GM23338 (cell line): ENCODE measurements at regions not wholly inside any gene's neighbourhood (a gene's known extent, or its start where the extent isn't known, plus 50 kb on each side); places are given as distances from the start of the nearest gene placed in this dataset.

Experiments
- ATAC-seq: fragments of 200-7000 bp; cut with Tn5 transposase; 3 replicates; pipeline ENCODE4 v1.9.1; 2020
- DNase-seq: peaks from one replicate; pipeline ENCODE4 v3.0.0-alpha.2; 2015; ENCODE audit warnings: low spot score
- H2AFZ ChIP-seq: fragments of 200-600 bp; sonication (generic); 2 replicates; pipeline ENCODE4 v1.8.0; 2016; ENCODE audit warnings: antibody characterized with exemption, mild to moderate bottlenecking, moderate library complexity
- H3F3A ChIP-seq: fragments of 200-600 bp; sonication (generic); replicated peaks from 2 replicates; pipeline ENCODE4 v1.8.0; 2017; ENCODE audit warnings: antibody characterized with exemption, mixed run types, low read depth
- H3K27ac ChIP-seq: fragments of 200-600 bp; sonication (generic); 2 replicates; pipeline ENCODE4 v1.6.1; 2016; ENCODE audit warnings: low read depth
- H3K27me3 ChIP-seq: fragments of 200-600 bp; sonication (generic); 2 replicates; pipeline ENCODE4 v1.8.0; 2016; ENCODE audit warnings: mild to moderate bottlenecking, mixed run types, moderate library complexity; ENCODE audit not compliant: insufficient read depth
- H3K36me3 ChIP-seq: fragments of 200-600 bp; sonication (generic); 2 replicates; pipeline ENCODE4 v1.8.0; 2016; ENCODE audit warnings: mild to moderate bottlenecking; ENCODE audit not compliant: insufficient read depth
- H3K4me1 ChIP-seq: fragments of 200-600 bp; sonication (generic); 2 replicates; pipeline ENCODE4 v1.8.0; 2016; ENCODE audit warnings: mild to moderate bottlenecking, moderate library complexity; ENCODE audit not compliant: insufficient read depth
- H3K4me2 ChIP-seq: fragments of 200-600 bp; sonication (generic); 2 replicates; pipeline ENCODE4 v1.7.1; 2017; ENCODE audit warnings: mixed run types
- H3K4me3 ChIP-seq: fragments of 200-600 bp; sonication (generic); 2 replicates; pipeline ENCODE4 v1.6.1; 2016; ENCODE audit warnings: mixed run types
- H3K79me2 ChIP-seq: fragments of 200-600 bp; sonication (generic); replicated peaks from 2 replicates; pipeline ENCODE4 v1.8.0; 2017; ENCODE audit warnings: mild to moderate bottlenecking; ENCODE audit not compliant: insufficient read depth
- H3K9me2 ChIP-seq: fragments of 200-600 bp; sonication (generic); 2 replicates; pipeline ENCODE4 v1.8.0; 2017; ENCODE audit not compliant: insufficient read depth
- H4K20me1 ChIP-seq: fragments of 200-600 bp; sonication (generic); replicated peaks from 2 replicates; pipeline ENCODE4 v1.8.0; 2017; ENCODE audit warnings: mild to moderate bottlenecking; ENCODE audit not compliant: insufficient read depth
- H3K27ac Mint-ChIP-seq: 2 replicates; pipeline ENCODE4 v1.8.0; 2020; ENCODE audit warnings: inconsistent platforms, mild to moderate bottlenecking, moderate library complexity, mixed read lengths
- H3K27me3 Mint-ChIP-seq: 3 replicates; pipeline ENCODE4 v1.8.0; 2022; ENCODE audit warnings: low read depth, mild to moderate bottlenecking, moderate library complexity, mixed read lengths, inconsistent platforms; ENCODE audit not compliant: insufficient read depth, poor library complexity
- H3K36me3 Mint-ChIP-seq: 3 replicates; pipeline ENCODE4 v1.8.0; 2021; ENCODE audit warnings: low read depth, mild to moderate bottlenecking, inconsistent platforms, moderate library complexity, mixed read lengths
- H3K4me1 Mint-ChIP-seq: 3 replicates; pipeline ENCODE4 v1.8.0; 2020; ENCODE audit warnings: mild to moderate bottlenecking, inconsistent platforms, mixed read lengths
- H3K4me3 Mint-ChIP-seq: 3 replicates; pipeline ENCODE4 v1.8.0; 2021; ENCODE audit warnings: moderate library complexity, mild to moderate bottlenecking, inconsistent platforms, mixed read lengths
- H3K9me3 Mint-ChIP-seq: 3 replicates; pipeline ENCODE4 v1.8.0; 2020; ENCODE audit warnings: moderate library complexity, mild to moderate bottlenecking, inconsistent platforms, mixed read lengths
- CREB1 ChIP-seq: fragments of 250-450 bp; sonication (Bioruptor Pico); IDR thresholded peaks from 2 replicates; pipeline ENCODE4 v1.5.0; 2020; ENCODE audit warnings: low read depth, mild to moderate bottlenecking, moderate library complexity
- EZH2 ChIP-seq: fragments of 200-600 bp; sonication (generic); IDR thresholded peaks from one replicate; pipeline ENCODE4 v1.8.0; 2017; ENCODE audit warnings: antibody characterized with exemption, mild to moderate bottlenecking, low read depth; ENCODE audit not compliant: unreplicated experiment
- EZH2phosphoT487 ChIP-seq: fragments of 200-600 bp; sonication (generic); IDR thresholded peaks from one replicate; pipeline ENCODE4 v1.8.1; 2018; ENCODE audit warnings: antibody characterized with exemption; ENCODE audit not compliant: unreplicated experiment
- JUNB ChIP-seq: IDR thresholded peaks from one replicate; pipeline ENCODE4 v1.6.1; 2016; ENCODE audit warnings: antibody characterized with exemption; ENCODE audit not compliant: unreplicated experiment
- NANOG ChIP-seq: IDR thresholded peaks from 2 replicates; pipeline ENCODE4 v1.6.1; 2016; ENCODE audit warnings: antibody characterized with exemption, borderline replicate concordance
- POLR2AphosphoS5 ChIP-seq: IDR thresholded peaks from 2 replicates; pipeline ENCODE4 v1.6.1; 2016; ENCODE audit warnings: antibody characterized with exemption, low read depth
- STAT1 ChIP-seq: IDR thresholded peaks from one replicate; pipeline ENCODE4 v1.6.1; 2016; ENCODE audit warnings: antibody characterized with exemption; ENCODE audit not compliant: unreplicated experiment
- ZNF114 ChIP-seq: fragments of 250-450 bp; sonication (Bioruptor Pico); IDR thresholded peaks from 2 replicates; pipeline ENCODE4 v1.5.0; 2020; ENCODE audit warnings: mild to moderate bottlenecking, moderate library complexity
- ZNF331 ChIP-seq: fragments of 250-450 bp; sonication (Bioruptor Pico); IDR thresholded peaks from 2 replicates; pipeline ENCODE4 v1.5.0; 2020; ENCODE audit warnings: low read depth, mild to moderate bottlenecking, moderate library complexity
- TF ChIP-seq, protein P1 (sequence below): IDR thresholded peaks from one replicate; pipeline ENCODE4 v1.6.1; 2018; ENCODE audit warnings: antibody characterized with exemption; ENCODE audit not compliant: unreplicated experiment
- TF ChIP-seq, protein P2 (sequence below), 2 experiments: fragments of 200-600 bp in 1 of 2; sonication (generic) in 1 of 2; conservative IDR thresholded peaks; 2 replicates each; pipeline versions ENCODE4 v1.5.1 to v1.6.1; 2016 to 2017; ENCODE audit warnings: antibody characterized with exemption in 2 of 2, low read depth in 2 of 2, mild to moderate bottlenecking in 2 of 2, moderate library complexity in 1 of 2
- TF ChIP-seq, protein P3 (sequence below): fragments of 250-450 bp; sonication (Bioruptor Pico); IDR thresholded peaks from 2 replicates; pipeline ENCODE4 v1.5.0; 2020; ENCODE audit warnings: mild to moderate bottlenecking, moderate library complexity
- TF ChIP-seq, protein P4 (sequence below): IDR thresholded peaks from 2 replicates; pipeline ENCODE4 v1.6.1; 2016; ENCODE audit warnings: antibody characterized with exemption

DNA sequence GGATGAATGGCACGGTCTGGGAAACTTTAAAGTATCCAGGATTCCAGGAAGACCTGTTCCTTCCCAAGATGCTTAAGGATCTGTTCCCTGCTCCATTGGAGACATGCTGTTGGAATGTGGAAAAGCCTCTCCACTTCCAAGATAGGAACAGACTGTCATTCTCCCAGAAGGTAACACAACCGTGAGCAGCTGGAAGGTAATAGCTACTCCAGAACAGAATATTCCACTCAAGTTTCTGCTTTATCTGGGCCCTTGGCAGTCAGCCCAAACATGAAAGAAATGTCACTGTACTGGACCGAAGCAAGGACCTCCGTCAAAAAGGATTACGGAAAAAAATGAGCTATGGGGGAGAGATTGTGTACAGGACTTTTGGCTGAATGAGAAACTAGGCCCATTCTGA, 420.9 kb upstream of the NBEA start:
- H3K4me3 Mint-ChIP-seq: no peak overlapping the region
- Histone ChIP-seq H3K4me3 (no peak overlapping the region), H3K27ac (no peak overlapping the region), H3K9me2 (no peaks in the 10 kb centered on the region), H2AFZ (no peak overlapping the region), H3K27me3 (no peaks in the 10 kb centered on the region), H3K79me2 (no peaks in the 10 kb centered on the region), H3K36me3 (no peaks in the 10 kb centered on the region), H3K4me2 (no peak overlapping the region), H3K4me1 (no peaks in the 10 kb centered on the region), H4K20me1 (no peaks in the 10 kb centered on the region), H3F3A (no peaks in the 10 kb centered on the region)
- ATAC-seq (no peak), DNase-seq (no peak)
- H3K27ac Mint-ChIP-seq: no peak overlapping the region
- peaks cover 3% of the 10 kb centered on the region for H3K27me3 Mint-ChIP-seq
- H3K4me1 Mint-ChIP-seq: no peaks in the 10 kb centered on the region
- H3K9me3 Mint-ChIP-seq: no peaks in the 10 kb centered on the region
- no peak for TF ChIP-seq CREB1 (CRISPR knock-in tag)
- no peak for TF ChIP-seq NANOG
- TF ChIP-seq, protein P1, sequence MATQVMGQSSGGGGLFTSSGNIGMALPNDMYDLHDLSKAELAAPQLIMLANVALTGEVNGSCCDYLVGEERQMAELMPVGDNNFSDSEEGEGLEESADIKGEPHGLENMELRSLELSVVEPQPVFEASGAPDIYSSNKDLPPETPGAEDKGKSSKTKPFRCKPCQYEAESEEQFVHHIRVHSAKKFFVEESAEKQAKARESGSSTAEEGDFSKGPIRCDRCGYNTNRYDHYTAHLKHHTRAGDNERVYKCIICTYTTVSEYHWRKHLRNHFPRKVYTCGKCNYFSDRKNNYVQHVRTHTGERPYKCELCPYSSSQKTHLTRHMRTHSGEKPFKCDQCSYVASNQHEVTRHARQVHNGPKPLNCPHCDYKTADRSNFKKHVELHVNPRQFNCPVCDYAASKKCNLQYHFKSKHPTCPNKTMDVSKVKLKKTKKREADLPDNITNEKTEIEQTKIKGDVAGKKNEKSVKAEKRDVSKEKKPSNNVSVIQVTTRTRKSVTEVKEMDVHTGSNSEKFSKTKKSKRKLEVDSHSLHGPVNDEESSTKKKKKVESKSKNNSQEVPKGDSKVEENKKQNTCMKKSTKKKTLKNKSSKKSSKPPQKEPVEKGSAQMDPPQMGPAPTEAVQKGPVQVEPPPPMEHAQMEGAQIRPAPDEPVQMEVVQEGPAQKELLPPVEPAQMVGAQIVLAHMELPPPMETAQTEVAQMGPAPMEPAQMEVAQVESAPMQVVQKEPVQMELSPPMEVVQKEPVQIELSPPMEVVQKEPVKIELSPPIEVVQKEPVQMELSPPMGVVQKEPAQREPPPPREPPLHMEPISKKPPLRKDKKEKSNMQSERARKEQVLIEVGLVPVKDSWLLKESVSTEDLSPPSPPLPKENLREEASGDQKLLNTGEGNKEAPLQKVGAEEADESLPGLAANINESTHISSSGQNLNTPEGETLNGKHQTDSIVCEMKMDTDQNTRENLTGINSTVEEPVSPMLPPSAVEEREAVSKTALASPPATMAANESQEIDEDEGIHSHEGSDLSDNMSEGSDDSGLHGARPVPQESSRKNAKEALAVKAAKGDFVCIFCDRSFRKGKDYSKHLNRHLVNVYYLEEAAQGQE: no peak
- no peak for TF ChIP-seq EZH2phosphoT487
- no peak for TF ChIP-seq POLR2AphosphoS5
- TF ChIP-seq EZH2: no peak
- TF ChIP-seq JUNB: no peak
- no peak for TF ChIP-seq STAT1
- no peak for TF ChIP-seq ZNF114
- no peak for TF ChIP-seq ZNF331 (CRISPR knock-in tag)
- TF ChIP-seq, protein P2, sequence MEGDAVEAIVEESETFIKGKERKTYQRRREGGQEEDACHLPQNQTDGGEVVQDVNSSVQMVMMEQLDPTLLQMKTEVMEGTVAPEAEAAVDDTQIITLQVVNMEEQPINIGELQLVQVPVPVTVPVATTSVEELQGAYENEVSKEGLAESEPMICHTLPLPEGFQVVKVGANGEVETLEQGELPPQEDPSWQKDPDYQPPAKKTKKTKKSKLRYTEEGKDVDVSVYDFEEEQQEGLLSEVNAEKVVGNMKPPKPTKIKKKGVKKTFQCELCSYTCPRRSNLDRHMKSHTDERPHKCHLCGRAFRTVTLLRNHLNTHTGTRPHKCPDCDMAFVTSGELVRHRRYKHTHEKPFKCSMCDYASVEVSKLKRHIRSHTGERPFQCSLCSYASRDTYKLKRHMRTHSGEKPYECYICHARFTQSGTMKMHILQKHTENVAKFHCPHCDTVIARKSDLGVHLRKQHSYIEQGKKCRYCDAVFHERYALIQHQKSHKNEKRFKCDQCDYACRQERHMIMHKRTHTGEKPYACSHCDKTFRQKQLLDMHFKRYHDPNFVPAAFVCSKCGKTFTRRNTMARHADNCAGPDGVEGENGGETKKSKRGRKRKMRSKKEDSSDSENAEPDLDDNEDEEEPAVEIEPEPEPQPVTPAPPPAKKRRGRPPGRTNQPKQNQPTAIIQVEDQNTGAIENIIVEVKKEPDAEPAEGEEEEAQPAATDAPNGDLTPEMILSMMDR (conservative IDR thresholded peaks at IDR 0.05; ENCODE audit: low read depth in 2 of 2): no peak
- TF ChIP-seq, protein P3, sequence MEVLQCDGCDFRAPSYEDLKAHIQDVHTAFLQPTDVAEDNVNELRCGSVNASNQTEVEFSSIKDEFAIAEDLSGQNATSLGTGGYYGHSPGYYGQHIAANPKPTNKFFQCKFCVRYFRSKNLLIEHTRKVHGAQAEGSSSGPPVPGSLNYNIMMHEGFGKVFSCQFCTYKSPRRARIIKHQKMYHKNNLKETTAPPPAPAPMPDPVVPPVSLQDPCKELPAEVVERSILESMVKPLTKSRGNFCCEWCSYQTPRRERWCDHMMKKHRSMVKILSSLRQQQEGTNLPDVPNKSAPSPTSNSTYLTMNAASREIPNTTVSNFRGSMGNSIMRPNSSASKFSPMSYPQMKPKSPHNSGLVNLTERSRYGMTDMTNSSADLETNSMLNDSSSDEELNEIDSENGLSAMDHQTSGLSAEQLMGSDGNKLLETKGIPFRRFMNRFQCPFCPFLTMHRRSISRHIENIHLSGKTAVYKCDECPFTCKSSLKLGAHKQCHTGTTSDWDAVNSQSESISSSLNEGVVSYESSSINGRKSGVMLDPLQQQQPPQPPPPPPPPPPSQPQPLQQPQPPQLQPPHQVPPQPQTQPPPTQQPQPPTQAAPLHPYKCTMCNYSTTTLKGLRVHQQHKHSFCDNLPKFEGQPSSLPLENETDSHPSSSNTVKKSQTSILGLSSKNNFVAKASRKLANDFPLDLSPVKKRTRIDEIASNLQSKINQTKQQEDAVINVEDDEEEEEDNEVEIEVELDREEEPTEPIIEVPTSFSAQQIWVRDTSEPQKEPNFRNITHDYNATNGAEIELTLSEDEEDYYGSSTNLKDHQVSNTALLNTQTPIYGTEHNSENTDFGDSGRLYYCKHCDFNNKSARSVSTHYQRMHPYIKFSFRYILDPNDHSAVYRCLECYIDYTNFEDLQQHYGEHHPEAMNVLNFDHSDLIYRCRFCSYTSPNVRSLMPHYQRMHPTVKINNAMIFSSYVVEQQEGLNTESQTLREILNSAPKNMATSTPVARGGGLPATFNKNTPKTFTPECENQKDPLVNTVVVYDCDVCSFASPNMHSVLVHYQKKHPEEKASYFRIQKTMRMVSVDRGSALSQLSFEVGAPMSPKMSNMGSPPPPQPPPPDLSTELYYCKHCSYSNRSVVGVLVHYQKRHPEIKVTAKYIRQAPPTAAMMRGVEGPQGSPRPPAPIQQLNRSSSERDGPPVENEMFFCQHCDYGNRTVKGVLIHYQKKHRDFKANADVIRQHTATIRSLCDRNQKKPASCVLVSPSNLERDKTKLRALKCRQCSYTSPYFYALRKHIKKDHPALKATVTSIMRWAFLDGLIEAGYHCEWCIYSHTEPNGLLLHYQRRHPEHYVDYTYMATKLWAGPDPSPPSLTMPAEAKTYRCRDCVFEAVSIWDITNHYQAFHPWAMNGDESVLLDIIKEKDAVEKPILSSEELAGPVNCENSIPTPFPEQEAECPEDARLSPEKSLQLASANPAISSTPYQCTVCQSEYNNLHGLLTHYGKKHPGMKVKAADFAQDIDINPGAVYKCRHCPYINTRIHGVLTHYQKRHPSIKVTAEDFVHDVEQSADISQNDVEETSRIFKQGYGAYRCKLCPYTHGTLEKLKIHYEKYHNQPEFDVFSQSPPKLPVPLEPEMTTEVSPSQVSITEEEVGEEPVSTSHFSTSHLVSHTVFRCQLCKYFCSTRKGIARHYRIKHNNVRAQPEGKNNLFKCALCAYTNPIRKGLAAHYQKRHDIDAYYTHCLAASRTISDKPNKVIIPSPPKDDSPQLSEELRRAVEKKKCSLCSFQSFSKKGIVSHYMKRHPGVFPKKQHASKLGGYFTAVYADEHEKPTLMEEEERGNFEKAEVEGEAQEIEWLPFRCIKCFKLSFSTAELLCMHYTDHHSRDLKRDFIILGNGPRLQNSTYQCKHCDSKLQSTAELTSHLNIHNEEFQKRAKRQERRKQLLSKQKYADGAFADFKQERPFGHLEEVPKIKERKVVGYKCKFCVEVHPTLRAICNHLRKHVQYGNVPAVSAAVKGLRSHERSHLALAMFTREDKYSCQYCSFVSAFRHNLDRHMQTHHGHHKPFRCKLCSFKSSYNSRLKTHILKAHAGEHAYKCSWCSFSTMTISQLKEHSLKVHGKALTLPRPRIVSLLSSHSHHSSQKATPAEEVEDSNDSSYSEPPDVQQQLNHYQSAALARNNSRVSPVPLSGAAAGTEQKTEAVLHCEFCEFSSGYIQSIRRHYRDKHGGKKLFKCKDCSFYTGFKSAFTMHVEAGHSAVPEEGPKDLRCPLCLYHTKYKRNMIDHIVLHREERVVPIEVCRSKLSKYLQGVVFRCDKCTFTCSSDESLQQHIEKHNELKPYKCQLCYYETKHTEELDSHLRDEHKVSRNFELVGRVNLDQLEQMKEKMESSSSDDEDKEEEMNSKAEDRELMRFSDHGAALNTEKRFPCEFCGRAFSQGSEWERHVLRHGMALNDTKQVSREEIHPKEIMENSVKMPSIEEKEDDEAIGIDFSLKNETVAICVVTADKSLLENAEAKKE (CRISPR knock-in tag): no peak
- TF ChIP-seq, protein P4, sequence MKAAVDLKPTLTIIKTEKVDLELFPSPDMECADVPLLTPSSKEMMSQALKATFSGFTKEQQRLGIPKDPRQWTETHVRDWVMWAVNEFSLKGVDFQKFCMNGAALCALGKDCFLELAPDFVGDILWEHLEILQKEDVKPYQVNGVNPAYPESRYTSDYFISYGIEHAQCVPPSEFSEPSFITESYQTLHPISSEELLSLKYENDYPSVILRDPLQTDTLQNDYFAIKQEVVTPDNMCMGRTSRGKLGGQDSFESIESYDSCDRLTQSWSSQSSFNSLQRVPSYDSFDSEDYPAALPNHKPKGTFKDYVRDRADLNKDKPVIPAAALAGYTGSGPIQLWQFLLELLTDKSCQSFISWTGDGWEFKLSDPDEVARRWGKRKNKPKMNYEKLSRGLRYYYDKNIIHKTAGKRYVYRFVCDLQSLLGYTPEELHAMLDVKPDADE: no peak
- no peaks in the 10 kb centered on the region for H3K36me3 Mint-ChIP-seq
